ENCODE measurements at regions not wholly inside any gene's neighbourhood (a gene's known extent, or its start where the extent isn't known, plus 50 kb on each side); places are given as distances from the start of the nearest gene placed in this dataset.

DNA sequence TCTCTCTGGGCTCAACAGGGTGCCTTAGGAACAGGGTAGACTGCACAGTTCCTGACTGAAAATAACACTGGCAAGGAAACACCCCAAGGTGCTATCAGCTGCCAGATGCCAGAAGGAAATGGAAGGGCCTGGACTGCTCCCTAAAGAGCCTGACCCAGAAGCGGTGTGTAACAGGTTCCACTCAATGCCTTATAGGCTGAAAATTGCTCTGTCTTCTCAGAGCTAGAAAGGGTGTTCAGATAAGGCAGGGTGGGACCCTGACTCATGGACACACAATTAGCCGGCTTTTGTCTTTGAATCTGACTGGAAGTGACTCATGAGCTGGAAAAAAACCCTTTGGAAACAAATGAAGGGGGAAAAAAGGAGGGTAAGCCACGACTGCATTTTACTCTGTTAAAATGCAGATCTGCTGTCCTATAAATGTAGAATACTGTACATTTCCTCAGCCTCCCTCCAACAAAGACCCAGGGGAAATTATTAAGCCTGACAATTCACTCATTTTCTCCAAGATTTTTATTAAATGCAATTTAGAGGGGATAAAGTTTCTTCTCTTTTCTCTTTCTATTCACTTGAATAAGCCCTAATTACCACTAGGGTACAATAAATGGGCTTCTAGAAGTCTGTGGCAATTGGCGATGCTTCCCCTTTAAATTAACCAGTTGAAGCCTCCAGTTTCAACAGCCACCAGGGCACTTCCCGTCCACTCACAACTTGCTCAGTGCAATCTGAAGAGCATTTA, 160.2 kb upstream of the TBL1XR1 start:
- no peaks in the 10 kb centered on the region for H3K27me3 ChIP-seq
- TF ChIP-seq, protein P1, sequence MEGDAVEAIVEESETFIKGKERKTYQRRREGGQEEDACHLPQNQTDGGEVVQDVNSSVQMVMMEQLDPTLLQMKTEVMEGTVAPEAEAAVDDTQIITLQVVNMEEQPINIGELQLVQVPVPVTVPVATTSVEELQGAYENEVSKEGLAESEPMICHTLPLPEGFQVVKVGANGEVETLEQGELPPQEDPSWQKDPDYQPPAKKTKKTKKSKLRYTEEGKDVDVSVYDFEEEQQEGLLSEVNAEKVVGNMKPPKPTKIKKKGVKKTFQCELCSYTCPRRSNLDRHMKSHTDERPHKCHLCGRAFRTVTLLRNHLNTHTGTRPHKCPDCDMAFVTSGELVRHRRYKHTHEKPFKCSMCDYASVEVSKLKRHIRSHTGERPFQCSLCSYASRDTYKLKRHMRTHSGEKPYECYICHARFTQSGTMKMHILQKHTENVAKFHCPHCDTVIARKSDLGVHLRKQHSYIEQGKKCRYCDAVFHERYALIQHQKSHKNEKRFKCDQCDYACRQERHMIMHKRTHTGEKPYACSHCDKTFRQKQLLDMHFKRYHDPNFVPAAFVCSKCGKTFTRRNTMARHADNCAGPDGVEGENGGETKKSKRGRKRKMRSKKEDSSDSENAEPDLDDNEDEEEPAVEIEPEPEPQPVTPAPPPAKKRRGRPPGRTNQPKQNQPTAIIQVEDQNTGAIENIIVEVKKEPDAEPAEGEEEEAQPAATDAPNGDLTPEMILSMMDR (IDR thresholded peaks at IDR 0.05), result no peak
- TF ChIP-seq EP300 (IDR thresholded peaks at IDR 0.05) (no peak), POLR2A (IDR thresholded peaks at IDR 0.05) (no peak)
- no peaks in the 10 kb centered on the region for H3K36me3 ChIP-seq
- WGBS, 3 donors, result 13 to 19% (median 18%) methylated on average over 5 of the region's 5 CpGs
- peaks cover 20% of the 10 kb centered on the region for H3K4me1 ChIP-seq (ENCODE audit: insufficient read depth)
- no peak overlapping the region for H3K4me3 ChIP-seq
- peak overlapping the region in 1 of 2 donors; percentile 92 for H3K27ac ChIP-seq
- intact Hi-C loops (cut with DNase I), result loop anchor here in 2 of 4 donors (5.0 to 10.0 kb wide), 2 partner anchors 160 to 313 kb away; partner anchors contain the start of gene TBL1XR1 (in 1 of the 2)
- DNase-seq, result peak in 3 of 5 donors; percentile 20 to 56 (median 28)
- H3K9me3 ChIP-seq, result no peaks in the 10 kb centered on the region

DNA sequence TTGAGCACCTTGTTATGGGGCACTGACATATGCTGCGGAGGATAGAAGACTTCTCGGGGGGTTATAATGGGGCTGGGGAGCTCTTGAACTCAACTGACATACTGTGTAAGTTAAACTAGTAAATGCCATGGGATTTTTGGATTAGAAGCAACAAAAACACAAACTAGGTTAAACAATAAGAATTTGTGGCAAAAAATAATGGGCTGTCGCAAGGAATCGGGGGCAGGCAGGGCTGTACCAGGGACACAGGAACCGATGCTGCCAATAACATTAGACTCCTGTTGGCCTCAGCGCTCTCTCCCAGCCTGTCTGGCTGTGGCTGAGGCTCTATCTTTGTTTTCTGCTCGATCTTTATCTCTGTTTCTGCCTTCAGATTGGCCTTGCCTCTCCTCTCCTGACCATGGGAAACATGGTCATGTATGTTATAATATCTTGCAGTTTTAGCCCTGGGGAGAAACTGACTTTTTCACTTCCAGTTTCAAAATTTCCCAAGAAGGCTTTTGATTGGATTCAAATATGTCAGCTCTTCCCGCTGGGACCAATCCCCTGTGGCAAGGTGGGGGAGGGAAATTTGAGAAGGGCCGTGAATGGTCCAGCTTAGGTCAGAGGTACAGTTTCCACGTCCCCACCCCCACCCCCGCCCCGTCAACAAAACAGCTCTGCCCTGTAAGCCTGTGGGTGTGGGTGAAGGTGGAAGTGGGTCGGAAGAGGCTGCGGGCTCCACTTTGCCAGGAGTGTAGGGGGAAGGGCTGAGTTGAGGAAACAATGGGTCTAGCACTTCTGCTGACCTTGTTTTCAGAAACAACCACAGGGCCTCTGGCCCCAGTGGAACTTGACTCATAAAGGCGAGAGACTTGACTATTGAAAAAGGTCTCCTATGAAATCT, 161.1 kb upstream of the TBL1XR1 start:
- H3K36me3 ChIP-seq, result no peaks in the 10 kb centered on the region
- WGBS, 3 donors, result 26 to 35% (median 33%) methylated on average over 15 of the region's 15 CpGs
- no peak overlapping the region for H3K4me3 ChIP-seq
- intact Hi-C loops (cut with DNase I), result loop anchor here in 2 of 4 donors (5.0 to 10.0 kb wide), 2 partner anchors 161 to 314 kb away; partner anchors contain the start of gene TBL1XR1 (in 1 of the 2)
- no peaks in the 10 kb centered on the region for H3K9me3 ChIP-seq
- H3K4me1 ChIP-seq (ENCODE audit: insufficient read depth), result peaks cover 20% of the 10 kb centered on the region
- no peak for TF ChIP-seq EP300 (IDR thresholded peaks at IDR 0.05)
- DNase-seq, result peak; percentile 48 to 65 (median 57)
- no peaks in the 10 kb centered on the region for H3K27me3 ChIP-seq
- peak overlapping the region; percentile 39 to 92 for H3K27ac ChIP-seq

DNA sequence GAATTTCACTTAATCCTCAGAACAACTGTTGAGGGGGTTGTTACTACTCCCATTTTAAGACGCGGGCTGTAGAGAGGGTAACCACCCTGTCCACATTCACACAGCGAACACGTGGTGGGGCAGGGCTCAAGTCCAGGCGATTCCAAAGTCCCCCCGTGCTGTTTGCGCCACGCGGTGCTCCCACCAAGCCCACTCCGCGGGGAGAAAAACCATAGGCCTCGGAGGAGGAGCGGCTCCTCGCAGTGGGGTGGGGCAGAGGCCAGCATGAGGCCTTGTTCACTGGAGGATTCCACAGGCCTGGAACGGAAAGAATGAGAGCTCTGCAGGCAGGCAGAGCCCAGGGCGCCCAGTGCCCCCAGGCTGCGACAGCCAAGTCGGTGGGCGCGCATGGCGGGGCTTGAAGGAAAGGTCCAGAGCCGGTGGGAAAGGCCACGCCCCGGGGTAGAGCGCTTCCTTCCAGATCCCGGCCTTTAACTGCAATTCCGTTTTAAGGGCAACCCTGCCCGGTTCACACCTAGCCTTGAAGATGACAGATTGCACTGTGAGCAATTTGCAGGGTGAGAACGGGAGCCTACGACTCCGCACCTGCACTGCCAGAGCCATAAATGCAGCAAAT, 161.8 kb upstream of the TBL1XR1 start:
- H3K36me3 ChIP-seq, result no peaks in the 10 kb centered on the region
- H3K4me3 ChIP-seq, result peak overlapping the region; percentile 23
- H3K9me3 ChIP-seq, result no peaks in the 10 kb centered on the region
- H3K4me1 ChIP-seq (ENCODE audit: insufficient read depth), result peaks cover 20% of the 10 kb centered on the region
- H3K27me3 ChIP-seq, result no peaks in the 10 kb centered on the region
- TF ChIP-seq, protein P1 (IDR thresholded peaks at IDR 0.05), result no peak
- TF ChIP-seq POLR2A (IDR thresholded peaks at IDR 0.05) (no peak), EP300 (IDR thresholded peaks at IDR 0.05) (no peak)
- WGBS, 3 donors, result 68 to 78% (median 75%) methylated on average over 31 of the region's 31 CpGs
- H3K27ac ChIP-seq, result peak overlapping the region; percentile 39 to 92
- intact Hi-C loops (cut with DNase I), result loop anchor here in 3 of 4 donors (1.0 to 10.0 kb wide), 3 partner anchors 162 to 314 kb away; partner anchors contain the start of gene TBL1XR1 (in 2 of the 3)
- DNase-seq, result peak; percentile 36 to 66 (median 61)

DNA sequence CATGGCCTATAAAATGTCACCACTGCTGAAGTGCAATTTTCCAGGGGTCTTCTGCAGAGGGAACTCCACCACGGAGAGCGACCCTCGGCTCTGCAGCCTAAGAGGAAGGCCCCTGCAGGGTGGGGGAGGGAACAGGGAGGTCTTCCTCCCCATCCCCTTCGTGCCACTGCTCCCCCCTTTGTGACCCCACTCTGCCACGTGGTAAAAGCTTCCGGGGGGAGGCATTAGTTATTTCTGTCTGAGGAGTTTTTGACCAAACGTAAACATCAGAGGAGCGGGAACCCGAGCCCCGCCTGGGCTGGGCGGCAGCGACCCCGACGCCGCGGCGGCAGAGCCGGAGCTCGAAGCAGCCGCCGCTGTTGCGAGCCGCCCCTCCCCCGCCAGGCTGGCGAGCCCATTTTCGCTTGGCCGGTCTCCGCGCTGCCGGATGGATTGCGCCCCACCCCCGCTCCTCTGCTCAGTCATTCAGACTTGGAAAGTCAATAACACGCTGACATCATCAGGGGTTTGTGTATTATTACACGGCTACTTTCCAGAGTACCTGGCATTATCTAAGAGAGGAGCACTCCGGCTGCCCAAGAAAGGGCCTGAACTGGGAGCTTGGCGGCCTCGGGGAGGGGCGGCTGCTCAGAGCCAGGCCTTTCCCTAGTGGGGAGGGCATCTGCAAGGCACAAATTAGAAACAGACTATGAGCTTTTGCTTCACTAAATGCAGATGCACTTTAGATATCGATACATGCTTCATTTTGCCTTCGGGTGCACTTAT, 162.5 kb upstream of the TBL1XR1 start:
- Histone ChIP-seq H3K27ac (peak overlapping the region in 1 of 2 donors; percentile 92), H3K9me3 (no peaks in the 10 kb centered on the region), H3K27me3 (no peaks in the 10 kb centered on the region), H3K4me1 (ENCODE audit: insufficient read depth) (peaks cover 20% of the 10 kb centered on the region), H3K4me3 (peak overlapping the region; percentile 32), H3K36me3 (no peaks in the 10 kb centered on the region)
- peak; percentile 94 to 98 (median 97) for DNase-seq
- 1 to 2% (median 1%) methylated on average over 40 of the region's 40 CpGs for WGBS, 3 donors
- intact Hi-C loops (cut with DNase I), result loop anchor here (1.0 to 10.0 kb wide), 5 partner anchors 162 to 965 kb away; partner anchors contain the start of gene TBL1XR1 (in 4 of the 4)
- TF ChIP-seq EP300 (IDR thresholded peaks at IDR 0.05) (peak; percentile 92), POLR2A (IDR thresholded peaks at IDR 0.05) (no peak)

All from ovary (tissue), 7 donors.